ENCODE measurements at regions not wholly inside any gene's neighbourhood (a gene's known extent, or its start where the extent isn't known, plus 50 kb on each side); places are given as distances from the start of the nearest gene placed in this dataset.

- no peak for ATAC-seq
- no peak for DNase-seq
Observed at GRCh38 chr13:81540777-81541176, 1199.9 kb upstream of the SPRY2 start.

- ATAC-seq: no peak
- DNase-seq: no peak
Observed at GRCh38 chr13:81539643-81540150, 1198.8 kb upstream of the SPRY2 start.

GRCh38 chr13:81498969-81499368 lies 1158.0 kb upstream of the SPRY2 start:
- DNase-seq (no peak), ATAC-seq (no peak)

GRCh38 chr13:81493144-81493543 lies 1152.2 kb upstream of the SPRY2 start:
- no peak for DNase-seq
- ATAC-seq: no peak

GRCh38 chr13:81492449-81492848 lies 1151.5 kb upstream of the SPRY2 start:
- ATAC-seq: no peak
- DNase-seq: no peak

GRCh38 chr13:81488021-81488420 lies 1147.1 kb upstream of the SPRY2 start:
- DNase-seq (no peak), ATAC-seq (no peak)

GRCh38 chr13:81487151-81487550 lies 1146.2 kb upstream of the SPRY2 start:
- DNase-seq (no peak), ATAC-seq (no peak)

- no peak for DNase-seq
Observed at GRCh38 chr13:81480634-81481033, 1139.7 kb upstream of the SPRY2 start.

GRCh38 chr13:81473366-81473899 lies 1132.5 kb upstream of the SPRY2 start:
- ATAC-seq (no peak), DNase-seq (no peak)

More at GRCh38 chr13:81480634-81481033, 1139.7 kb upstream of the SPRY2 start:
- ATAC-seq: no peak

GRCh38 chr13:81458170-81458569 lies 1117.2 kb upstream of the SPRY2 start:
- DNase-seq: no peak
- no peak for ATAC-seq

GRCh38 chr13:81446441-81446840 lies 1105.5 kb upstream of the SPRY2 start:
- ATAC-seq: no peak
- DNase-seq: no peak

- DNase-seq: no peak
- no peak for ATAC-seq
Observed at GRCh38 chr13:81442904-81443303, 1102.0 kb upstream of the SPRY2 start.

GRCh38 chr13:81425286-81425685 lies 1084.4 kb upstream of the SPRY2 start:
- DNase-seq: no peak
- no peak for ATAC-seq

GRCh38 chr13:81409284-81409683 lies 1068.4 kb upstream of the SPRY2 start:
- ATAC-seq: no peak
- DNase-seq: no peak

GRCh38 chr13:81408647-81409046 lies 1067.7 kb upstream of the SPRY2 start:
- no peak for ATAC-seq
- DNase-seq: no peak

- DNase-seq (no peak), ATAC-seq (no peak)
Observed at GRCh38 chr13:81406639-81407292, 1065.8 kb upstream of the SPRY2 start.

- ATAC-seq: no peak
- DNase-seq: no peak
Observed at GRCh38 chr13:81406022-81406421, 1065.1 kb upstream of the SPRY2 start.

- DNase-seq (no peak), ATAC-seq (no peak)
Observed at GRCh38 chr13:81396192-81396591, 1055.3 kb upstream of the SPRY2 start.

- DNase-seq: no peak
- ATAC-seq: no peak
Observed at GRCh38 chr13:81395368-81395767, 1054.4 kb upstream of the SPRY2 start.

GRCh38 chr13:81394640-81395039 lies 1053.7 kb upstream of the SPRY2 start:
- ATAC-seq: no peak

GRCh38 chr13:81393721-81394120 lies 1052.8 kb upstream of the SPRY2 start:
- DNase-seq: no peak
- no peak for ATAC-seq

More at GRCh38 chr13:81394640-81395039, 1053.7 kb upstream of the SPRY2 start:
- DNase-seq: no peak

- ATAC-seq: no peak
- DNase-seq: no peak
Observed at GRCh38 chr13:81393110-81393509, 1052.2 kb upstream of the SPRY2 start.

GRCh38 chr13:81388400-81388799 lies 1047.5 kb upstream of the SPRY2 start:
- ATAC-seq (no peak), DNase-seq (no peak)

- ATAC-seq: no peak
Observed at GRCh38 chr13:81383444-81383843, 1042.5 kb upstream of the SPRY2 start.

More at GRCh38 chr13:81383444-81383843, 1042.5 kb upstream of the SPRY2 start:
- no peak for DNase-seq
